Spleen (tissue), 11 donors: ENCODE measurements at regions not wholly inside any gene's neighbourhood (a gene's known extent, or its start where the extent isn't known, plus 50 kb on each side); places are given as distances from the start of the nearest gene placed in this dataset.

ENCODE experiments used
- DNase-seq: peaks from one replicate; pipeline ENCODE4 v3.0.0-alpha.2; 2020
- H3K27ac ChIP-seq, 8 donors: fragments of 200-600 bp; sonication (generic) in 7 of 8; 1 replicate in 4 of 8; 2 replicates in 4 of 8; pipeline versions ENCODE4 v1.5.0 to v1.8.0; 2016 to 2021; ENCODE audit warnings: inconsistent platforms in 4 of 8, mild to moderate bottlenecking in 4 of 8, moderate library complexity in 1 of 8
- H3K27me3 ChIP-seq, 7 donors: fragments of 200-600 bp; sonication (generic) in 6 of 7; replicated peaks in 1 of 7; 1 replicate in 4 of 7; 2 replicates in 3 of 7; pipeline versions ENCODE4 v1.5.0 to v1.8.0; 2016 to 2021; ENCODE audit warnings: inconsistent platforms in 3 of 7, mild to moderate bottlenecking in 1 of 7
- H3K36me3 ChIP-seq, 6 donors: fragments of 200-600 bp; sonication (generic) in 5 of 6; 1 replicate in 4 of 6; 2 replicates in 2 of 6; pipeline versions ENCODE4 v1.5.0 to v1.8.0; 2016 to 2021; ENCODE audit warnings: inconsistent platforms in 2 of 6
- H3K4me1 ChIP-seq, 6 donors: fragments of 200-600 bp; sonication (generic) in 5 of 6; 1 replicate in 3 of 6; 2 replicates in 3 of 6; pipeline versions ENCODE4 v1.5.0 to v1.8.0; 2016 to 2021; ENCODE audit warnings: inconsistent platforms in 3 of 6
- H3K4me3 ChIP-seq, 8 donors: fragments of 200-600 bp; sonication (generic) in 7 of 8; 1 replicate in 4 of 8; 2 replicates in 4 of 8; pipeline versions ENCODE4 v1.5.0 to v1.8.0; 2016 to 2021; ENCODE audit warnings: inconsistent platforms in 4 of 8, mild to moderate bottlenecking in 4 of 8, moderate library complexity in 2 of 8
- H3K9me3 ChIP-seq, 8 donors: fragments of 200-600 bp; sonication (generic) in 7 of 8; 1 replicate in 4 of 8; 2 replicates in 4 of 8; pipeline versions ENCODE4 v1.5.0 to v1.8.0; 2016 to 2021; ENCODE audit warnings: inconsistent platforms in 4 of 8
- POLR2A ChIP-seq, 3 donors: fragments of 450-650 bp; IDR thresholded peaks; one replicate each; pipeline ENCODE4 v1.5.1; 2017; ENCODE audit warnings: antibody characterized with exemption in 3 of 3, mild to moderate bottlenecking in 1 of 3
- POLR2AphosphoS5 ChIP-seq, 3 donors: sonication (generic); formaldehyde crosslinking; IDR thresholded peaks; one replicate each; pipeline ENCODE4 v1.5.1; 2017; ENCODE audit warnings: antibody characterized with exemption in 3 of 3
- WGBS, 5 donors: extraction: QIAGEN DNeasy Blood & Tissue Kit in 3 of 5; methylation state at CpG; one replicate each; pipeline versions ENCODE4 v1.1.5 to v1.1.7; 2013 to 2018; 5-methylcytosine and 5-hydroxymethylcytosine counted together
- intact Hi-C: fragments of 100-400 bp; cut with DNase I; formaldehyde crosslinking; loops from one replicate; pipeline ENCODE4 v1.15.0; 2023; ENCODE audit warnings: low total_unique reads
- TF ChIP-seq, protein P1 (sequence below), 11 experiments: fragments of 200-600 bp in 7 of 11; fragments of 450-650 bp in 4 of 11; sonication (generic) in 4 of 11; IDR thresholded peaks in 8 of 11; conservative IDR thresholded peaks in 3 of 11; 1 replicate in 7 of 11; 2 replicates in 4 of 11; pipeline versions ENCODE4 v1.4.0 to v1.8.0; 2016 to 2021; ENCODE audit warnings: antibody characterized with exemption in 11 of 11, inconsistent platforms in 4 of 11, mild to moderate bottlenecking in 1 of 11
- donor health status: healthy with polysubstance abuse.
- donor health status: DM: no; HTN: no; CAD: no; lungs with moderate emphysema.
- donor health status: DM: no; HTN: no; CAD: no.
- donor health status: Bipolar disorder and iron deficiency.
- donor health status: healthy.
- donor health status: DM: no; HTN: no; CAD: no.
- donor health status: DM: yes; HTN: yes; CAD: no.

DNA sequence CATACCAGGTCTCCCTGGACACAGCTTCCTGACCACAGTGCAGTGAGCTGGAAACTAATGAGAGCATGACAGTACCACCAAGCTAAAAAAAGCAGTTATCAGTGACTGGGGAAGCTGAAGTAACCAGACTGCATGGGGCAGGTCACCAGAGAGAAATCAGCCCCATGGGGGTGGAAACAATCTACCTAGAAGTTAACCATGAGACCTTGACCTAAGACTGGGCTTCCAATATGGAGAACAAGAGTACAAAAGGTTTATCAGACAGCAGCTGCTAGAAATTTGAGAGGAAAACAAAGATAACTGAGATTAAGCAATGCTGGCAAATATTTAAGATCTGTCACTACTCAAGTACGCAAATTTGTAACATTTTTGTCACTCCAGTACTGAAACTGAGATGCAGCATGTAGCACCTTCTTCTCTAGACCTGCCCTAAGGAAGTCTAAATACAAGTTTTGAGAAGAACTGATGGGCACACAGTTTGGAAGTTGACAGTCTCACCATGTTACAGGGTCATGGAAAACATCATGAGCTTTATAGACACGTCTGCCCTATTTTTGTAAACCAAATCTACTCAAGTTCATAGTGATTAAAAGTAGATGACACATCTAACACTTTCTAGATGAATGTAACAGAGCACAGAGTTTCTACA is 2641.8 kb upstream of the PCDH20 start:
- TF ChIP-seq, protein P1, sequence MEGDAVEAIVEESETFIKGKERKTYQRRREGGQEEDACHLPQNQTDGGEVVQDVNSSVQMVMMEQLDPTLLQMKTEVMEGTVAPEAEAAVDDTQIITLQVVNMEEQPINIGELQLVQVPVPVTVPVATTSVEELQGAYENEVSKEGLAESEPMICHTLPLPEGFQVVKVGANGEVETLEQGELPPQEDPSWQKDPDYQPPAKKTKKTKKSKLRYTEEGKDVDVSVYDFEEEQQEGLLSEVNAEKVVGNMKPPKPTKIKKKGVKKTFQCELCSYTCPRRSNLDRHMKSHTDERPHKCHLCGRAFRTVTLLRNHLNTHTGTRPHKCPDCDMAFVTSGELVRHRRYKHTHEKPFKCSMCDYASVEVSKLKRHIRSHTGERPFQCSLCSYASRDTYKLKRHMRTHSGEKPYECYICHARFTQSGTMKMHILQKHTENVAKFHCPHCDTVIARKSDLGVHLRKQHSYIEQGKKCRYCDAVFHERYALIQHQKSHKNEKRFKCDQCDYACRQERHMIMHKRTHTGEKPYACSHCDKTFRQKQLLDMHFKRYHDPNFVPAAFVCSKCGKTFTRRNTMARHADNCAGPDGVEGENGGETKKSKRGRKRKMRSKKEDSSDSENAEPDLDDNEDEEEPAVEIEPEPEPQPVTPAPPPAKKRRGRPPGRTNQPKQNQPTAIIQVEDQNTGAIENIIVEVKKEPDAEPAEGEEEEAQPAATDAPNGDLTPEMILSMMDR (IDR thresholded peaks at IDR 0.05 in 8 of 11, conservative IDR thresholded peaks at IDR 0.05 in 3 of 11) = no peak
- TF ChIP-seq POLR2A (IDR thresholded peaks at IDR 0.05) (no peak), POLR2AphosphoS5 (IDR thresholded peaks at IDR 0.05) (no peak)
- no peak for DNase-seq
- H3K9me3 ChIP-seq = peaks cover 0 to 18% (median under 1%) of the 10 kb centered on the region in 8 donors
- 59 to 83% (median 68%) methylated on average over 2 of the region's 2 CpGs for WGBS, 5 donors
- intact Hi-C loops = no loop called here
- no peak overlapping the region for H3K4me3 ChIP-seq
- H3K27ac ChIP-seq = no peak overlapping the region
- no peaks in the 10 kb centered on the region for H3K36me3 ChIP-seq
- no peaks in the 10 kb centered on the region for H3K4me1 ChIP-seq
- no peaks in the 10 kb centered on the region for H3K27me3 ChIP-seq

DNA sequence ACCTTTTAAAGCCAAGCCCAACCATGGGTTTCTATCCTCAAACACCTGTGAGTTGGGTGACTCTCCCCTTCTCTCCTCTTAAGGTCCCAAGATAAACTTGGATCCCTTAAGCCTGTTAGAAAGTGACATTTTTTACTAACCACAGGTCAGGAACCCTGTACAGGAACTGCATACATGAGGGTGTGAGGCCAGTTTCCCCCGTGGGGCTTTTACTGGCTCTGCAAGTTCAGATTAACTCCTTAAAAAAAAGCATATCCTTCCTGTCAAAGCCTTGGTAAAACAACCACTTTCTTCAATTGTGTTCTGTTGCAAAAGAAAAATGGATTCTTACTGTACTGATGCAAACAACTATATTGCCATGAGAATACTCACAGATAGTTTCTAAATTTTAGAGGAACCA is 2638.7 kb upstream of the PCDH20 start:
- no peak overlapping the region for H3K4me3 ChIP-seq
- 0 to 3% (median 0%) methylated on average over 1 of the region's 1 CpG for WGBS, 5 donors
- H3K36me3 ChIP-seq = no peaks in the 10 kb centered on the region
- intact Hi-C loops = no loop called here
- no peak overlapping the region for H3K27ac ChIP-seq
- TF ChIP-seq, protein P1 (IDR thresholded peaks at IDR 0.05 in 8 of 11, conservative IDR thresholded peaks at IDR 0.05 in 3 of 11) = no peak
- TF ChIP-seq POLR2AphosphoS5 (IDR thresholded peaks at IDR 0.05) (no peak), POLR2A (IDR thresholded peaks at IDR 0.05) (no peak)
- DNase-seq = no peak
- peaks cover 0 to 32% (median 9%) of the 10 kb centered on the region in 8 donors for H3K9me3 ChIP-seq
- no peaks in the 10 kb centered on the region for H3K27me3 ChIP-seq
- no peaks in the 10 kb centered on the region for H3K4me1 ChIP-seq

DNA sequence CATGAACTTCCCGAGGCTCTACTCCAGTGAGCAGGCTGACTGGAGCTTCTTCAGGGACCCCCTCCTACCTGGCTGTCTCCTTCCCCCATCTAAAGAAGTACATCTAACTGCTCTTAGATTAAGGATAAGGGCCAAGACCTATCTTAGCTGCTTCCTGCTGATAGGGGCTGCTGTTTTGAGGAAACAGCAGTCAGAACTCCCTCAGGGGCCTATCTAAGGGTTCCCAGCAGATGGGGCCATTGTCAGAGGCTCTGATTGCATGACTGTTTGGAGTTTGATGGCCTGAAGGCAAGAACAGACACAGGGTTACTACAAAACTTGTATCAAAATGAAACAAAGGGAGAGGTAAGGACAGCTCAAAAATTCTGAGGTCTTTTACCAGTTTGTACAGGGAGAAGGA is 2636.9 kb upstream of the PCDH20 start:
- Histone ChIP-seq H3K27me3 (no peaks in the 10 kb centered on the region), H3K9me3 (peaks cover 0 to 31% (median 9%) of the 10 kb centered on the region in 8 donors), H3K4me1 (no peaks in the 10 kb centered on the region), H3K4me3 (no peak overlapping the region), H3K27ac (no peak overlapping the region), H3K36me3 (no peaks in the 10 kb centered on the region)
- TF ChIP-seq, protein P1 (IDR thresholded peaks at IDR 0.05 in 8 of 11, conservative IDR thresholded peaks at IDR 0.05 in 3 of 11) = no peak
- TF ChIP-seq POLR2A (IDR thresholded peaks at IDR 0.05) = no peak
- no peak for TF ChIP-seq POLR2AphosphoS5 (IDR thresholded peaks at IDR 0.05)
- no peak for DNase-seq
- 47 to 79% (median 63%) methylated on average over 1 of the region's 1 CpG for WGBS, 5 donors
- intact Hi-C loops = no loop called here

DNA sequence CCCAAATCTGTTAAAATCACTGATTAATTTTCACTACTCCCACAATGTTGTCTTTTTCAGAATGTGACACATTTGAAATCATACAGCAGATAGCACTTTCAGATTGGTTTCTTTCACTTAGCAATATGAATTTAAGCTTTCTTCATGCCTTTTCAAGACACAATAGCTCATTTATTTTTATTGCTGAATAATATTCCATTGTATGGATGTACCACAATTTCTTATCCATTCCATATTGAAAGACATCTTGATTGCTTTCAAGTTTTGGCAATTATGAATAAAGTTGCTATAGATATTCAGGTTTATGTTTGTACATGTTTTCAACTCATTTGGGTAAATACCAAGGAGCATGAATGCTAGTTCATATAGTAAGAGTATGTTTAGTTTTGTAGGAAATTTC is 2635.6 kb upstream of the PCDH20 start:
- TF ChIP-seq, protein P1 (IDR thresholded peaks at IDR 0.05 in 8 of 11, conservative IDR thresholded peaks at IDR 0.05 in 3 of 11) = no peak
- no peak for TF ChIP-seq POLR2AphosphoS5 (IDR thresholded peaks at IDR 0.05)
- TF ChIP-seq POLR2A (IDR thresholded peaks at IDR 0.05) = no peak
- Histone ChIP-seq H3K4me1 (no peaks in the 10 kb centered on the region), H3K4me3 (no peak overlapping the region), H3K27ac (no peak overlapping the region), H3K9me3 (peaks cover 0 to 26% (median 9%) of the 10 kb centered on the region in 8 donors), H3K27me3 (no peaks in the 10 kb centered on the region), H3K36me3 (no peaks in the 10 kb centered on the region)
- no peak for DNase-seq
- intact Hi-C loops = no loop called here
